GM06990 (cell line): ENCODE measurements at regions not wholly inside any gene's neighbourhood (a gene's known extent, or its start where the extent isn't known, plus 50 kb on each side); places are given as distances from the start of the nearest gene placed in this dataset.

Experiments
- DNase-seq: peaks from one replicate; pipeline ENCODE4 v3.0.0-alpha.2; 2011; ENCODE audit not compliant: insufficient read length; ENCODE audit errors: extremely low read depth
- H3K27me3 ChIP-seq: replicated peaks from 2 replicates; pipeline ENCODE4 v1.6.0; 2011; ENCODE audit warnings: low read length; ENCODE audit not compliant: control insufficient read depth, insufficient read depth
- H3K36me3 ChIP-seq: 2 replicates; pipeline ENCODE4 v1.5.1; 2011; ENCODE audit warnings: low read length; ENCODE audit not compliant: control insufficient read depth, insufficient read depth
- H3K4me3 ChIP-seq: replicated peaks from 2 replicates; pipeline ENCODE4 v1.5.1; 2011; ENCODE audit warnings: low read depth, mild to moderate bottlenecking, control low read depth, low read length
- TF ChIP-seq, protein P1 (sequence below): IDR thresholded peaks from 2 replicates; pipeline ENCODE4 v1.5.1; 2011; ENCODE audit warnings: low read length, control low read depth, mild to moderate bottlenecking, inconsistent platforms; ENCODE audit not compliant: insufficient read depth, poor library complexity, severe bottlenecking

DNA sequence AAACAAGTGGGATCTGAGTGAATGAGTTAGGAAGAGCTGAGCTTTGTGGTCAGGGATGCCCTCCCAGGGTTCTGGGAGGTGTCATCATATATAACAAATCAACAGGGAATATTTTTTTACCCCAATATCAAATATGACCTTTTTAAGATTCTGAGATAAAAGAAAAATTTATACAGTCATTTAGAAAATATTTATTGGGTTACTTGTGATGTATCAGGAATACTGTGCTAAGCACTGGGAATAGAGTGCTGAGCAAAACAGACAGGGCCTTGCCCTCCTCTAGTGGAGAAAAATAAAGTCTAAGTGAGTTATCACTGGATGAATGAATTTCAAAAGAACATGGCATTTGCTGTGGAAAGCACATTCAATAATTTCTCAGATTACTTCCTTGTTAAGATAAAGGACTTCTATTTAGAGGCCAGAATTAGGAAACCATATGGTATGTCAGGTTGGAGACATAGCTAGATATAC lies 102.9 kb downstream of the BOD1 start:
- no peak for DNase-seq
- TF ChIP-seq, protein P1, sequence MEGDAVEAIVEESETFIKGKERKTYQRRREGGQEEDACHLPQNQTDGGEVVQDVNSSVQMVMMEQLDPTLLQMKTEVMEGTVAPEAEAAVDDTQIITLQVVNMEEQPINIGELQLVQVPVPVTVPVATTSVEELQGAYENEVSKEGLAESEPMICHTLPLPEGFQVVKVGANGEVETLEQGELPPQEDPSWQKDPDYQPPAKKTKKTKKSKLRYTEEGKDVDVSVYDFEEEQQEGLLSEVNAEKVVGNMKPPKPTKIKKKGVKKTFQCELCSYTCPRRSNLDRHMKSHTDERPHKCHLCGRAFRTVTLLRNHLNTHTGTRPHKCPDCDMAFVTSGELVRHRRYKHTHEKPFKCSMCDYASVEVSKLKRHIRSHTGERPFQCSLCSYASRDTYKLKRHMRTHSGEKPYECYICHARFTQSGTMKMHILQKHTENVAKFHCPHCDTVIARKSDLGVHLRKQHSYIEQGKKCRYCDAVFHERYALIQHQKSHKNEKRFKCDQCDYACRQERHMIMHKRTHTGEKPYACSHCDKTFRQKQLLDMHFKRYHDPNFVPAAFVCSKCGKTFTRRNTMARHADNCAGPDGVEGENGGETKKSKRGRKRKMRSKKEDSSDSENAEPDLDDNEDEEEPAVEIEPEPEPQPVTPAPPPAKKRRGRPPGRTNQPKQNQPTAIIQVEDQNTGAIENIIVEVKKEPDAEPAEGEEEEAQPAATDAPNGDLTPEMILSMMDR, result no peak
- H3K27me3 ChIP-seq, result no peaks in the 10 kb centered on the region
- no peaks in the 10 kb centered on the region for H3K36me3 ChIP-seq
- no peak overlapping the region for H3K4me3 ChIP-seq

DNA sequence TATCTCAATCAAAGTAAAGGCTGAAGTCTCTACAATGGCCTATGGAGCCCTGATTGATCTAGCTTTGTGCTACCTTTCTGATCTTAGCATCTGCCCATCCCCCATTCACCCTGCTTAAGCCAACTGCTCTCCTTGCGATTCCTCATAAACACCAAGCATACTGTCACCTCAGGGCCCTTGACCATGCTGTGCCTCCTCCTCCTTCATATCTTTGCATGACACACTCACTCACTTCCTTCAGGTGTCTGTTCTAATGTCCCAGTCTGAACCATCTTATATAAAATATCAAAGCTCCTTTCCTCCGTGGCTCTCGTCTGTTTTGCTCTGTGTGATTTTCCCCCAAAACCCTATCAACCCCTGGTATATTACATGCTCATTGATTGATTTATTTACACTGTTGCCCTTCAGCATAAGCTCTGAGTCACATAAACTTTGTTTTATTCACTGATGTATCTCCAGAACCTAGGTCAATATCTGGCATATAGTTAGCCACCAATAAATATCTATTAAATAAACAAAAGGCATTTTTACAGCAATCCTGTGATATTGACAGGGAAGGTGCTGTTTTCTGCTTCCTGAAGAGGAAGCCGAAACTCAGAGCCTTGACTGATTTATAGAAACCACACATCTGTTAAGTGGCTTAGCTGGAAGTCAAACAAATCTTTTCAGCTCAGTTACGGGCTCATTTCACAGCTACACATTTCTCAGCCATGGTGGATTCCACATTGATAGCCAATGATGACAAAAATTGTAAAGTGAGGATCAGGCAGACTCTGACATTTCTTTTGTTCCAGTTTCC lies 103.6 kb downstream of the BOD1 start:
- DNase-seq, result no peak
- no peak overlapping the region for H3K4me3 ChIP-seq
- TF ChIP-seq, protein P1, result no peak
- no peaks in the 10 kb centered on the region for H3K36me3 ChIP-seq
- H3K27me3 ChIP-seq, result no peaks in the 10 kb centered on the region

DNA sequence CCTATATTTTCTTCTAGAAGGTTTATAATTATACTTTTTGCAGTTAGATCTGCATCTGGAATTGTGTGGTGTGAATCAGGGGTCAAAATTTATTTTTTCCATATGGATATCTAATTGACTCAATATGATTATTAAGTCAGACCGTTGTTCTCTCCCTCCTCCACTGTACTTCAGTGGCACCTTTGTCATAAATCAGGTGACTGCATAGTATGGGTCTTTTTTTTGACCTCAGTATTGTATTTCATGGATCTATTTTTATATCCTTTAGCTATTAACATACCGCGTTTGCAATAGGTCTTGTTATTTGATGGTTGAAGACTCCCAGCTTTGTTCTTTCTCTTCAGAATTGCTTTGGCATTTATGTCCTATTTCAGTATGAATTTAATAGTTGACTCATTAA lies 107.4 kb downstream of the BOD1 start:
- DNase-seq, result no peak
- TF ChIP-seq, protein P1, result no peak
- Histone ChIP-seq H3K36me3 (no peaks in the 10 kb centered on the region), H3K4me3 (no peak overlapping the region), H3K27me3 (no peaks in the 10 kb centered on the region)

DNA sequence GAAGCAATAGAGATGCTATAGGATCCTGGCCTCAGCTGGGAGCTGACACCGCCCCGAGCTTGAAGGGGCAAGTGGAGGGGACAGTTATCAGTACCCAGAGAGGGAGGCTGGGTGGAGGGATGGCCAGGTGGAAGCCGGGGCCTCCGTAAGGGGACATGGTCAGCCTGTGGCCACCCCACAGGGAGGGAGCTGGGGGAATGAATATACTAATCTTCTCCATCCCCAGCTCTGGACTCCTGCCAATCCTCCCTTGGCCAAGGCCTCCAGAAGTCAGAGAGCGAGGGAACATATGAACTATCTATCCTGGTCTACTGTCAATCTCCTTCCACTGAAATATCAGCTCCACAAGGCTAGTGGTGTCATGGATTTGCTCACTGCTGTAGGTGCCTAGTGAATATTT lies 109.3 kb downstream of the BOD1 start:
- no peaks in the 10 kb centered on the region for H3K36me3 ChIP-seq
- H3K27me3 ChIP-seq, result no peaks in the 10 kb centered on the region
- TF ChIP-seq, protein P1, result no peak
- no peak overlapping the region for H3K4me3 ChIP-seq
- DNase-seq, result no peak

DNA sequence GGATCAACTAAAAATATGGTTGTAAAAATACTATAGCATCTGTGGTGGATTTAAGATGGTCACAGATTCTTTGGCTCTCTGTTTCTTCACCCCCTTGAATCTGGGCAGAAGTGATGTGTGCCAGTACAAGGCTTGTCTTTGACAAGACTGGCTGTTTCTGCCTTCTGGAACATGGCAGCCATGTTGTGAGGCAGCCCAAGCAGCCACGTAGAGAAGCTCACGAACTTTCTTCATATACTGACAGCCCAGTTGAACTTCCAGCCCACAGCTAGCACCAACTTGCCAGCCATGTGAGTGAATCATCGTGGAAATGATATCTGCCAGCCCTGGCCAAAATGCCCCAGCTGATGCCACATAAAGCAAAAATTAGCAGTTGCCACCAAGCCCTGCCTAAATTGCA lies 110.8 kb downstream of the BOD1 start:
- DNase-seq, result no peak

More for the DNA sequence above, 110.8 kb downstream of the BOD1 start:
- TF ChIP-seq, protein P1, result no peak
- Histone ChIP-seq H3K27me3 (no peaks in the 10 kb centered on the region), H3K36me3 (no peaks in the 10 kb centered on the region), H3K4me3 (no peak overlapping the region)
